A549 (cell line): ENCODE measurements at regions not wholly inside any gene's neighbourhood (a gene's known extent, or its start where the extent isn't known, plus 50 kb on each side); places are given as distances from the start of the nearest gene placed in this dataset.

ENCODE experiments used
- ATAC-seq, 2 experiments: fragments of 200-7000 bp in 1 of 2; fragments of >200 bp in 1 of 2; cut with Nextera tagmentation in 1 of 2; cut with Tn5 transposase in 1 of 2; 3 replicates each; pipeline versions ENCODE4 v1.8.0 to v1.9.1; 2018 to 2020; ENCODE audit warnings: mild to moderate bottlenecking in 1 of 2, moderate library complexity in 1 of 2
- CTCF ChIA-PET: fragments of 300-600 bp; sonication (Branson Sonifier 250); formaldehyde crosslinking; extraction: SDS; loops from one replicate; lab custom pipeline; 2021; ENCODE audit warnings: antibody characterized with exemption, inconsistent platforms; lab: Yijun Ruan, JAX
- POLR2A ChIA-PET: fragments of 350-600 bp; formaldehyde crosslinking; extraction: SDS; loops from one replicate; lab custom pipeline; 2021; ENCODE audit warnings: antibody characterized with exemption, inconsistent platforms; lab: Yijun Ruan, JAX
- DNase-seq, 2 experiments: peaks; one replicate each; pipeline versions ENCODE4 v3.0.0 to v3.0.0-alpha.2; 2011 to 2016; ENCODE audit warnings: low read depth in 1 of 2, low spot score in 1 of 2
- FAIRE-seq: peaks from 2 replicates; lab custom pipeline; 2011; peaks lifted over from hg19 to GRCh38; lab: Jason Lieb, UNC
- H3K27ac ChIP-seq, 2 experiments: fragments of >200 bp; sonication (Bioruptor Twin); formaldehyde crosslinking; 3 replicates each; pipeline ENCODE4 v1.5.1; 2016 to 2017
- H3K4me1 ChIP-seq: fragments of >200 bp; sonication (Bioruptor Twin); formaldehyde crosslinking; 3 replicates; pipeline ENCODE4 v1.6.1; 2016
- H3K4me2 ChIP-seq: fragments of >200 bp; sonication (Bioruptor Twin); formaldehyde crosslinking; 3 replicates; pipeline ENCODE4 v1.6.1; 2016
- H3K4me3 ChIP-seq: fragments of >200 bp; sonication (Bioruptor Twin); formaldehyde crosslinking; 3 replicates; pipeline ENCODE4 v1.5.1; 2016
- H3K9me3 ChIP-seq: fragments of >200 bp; sonication (Bioruptor Twin); formaldehyde crosslinking; 3 replicates; pipeline ENCODE4 v1.6.1; 2016
- ATOH8 ChIP-seq: fragments of 250-450 bp; sonication (Bioruptor Pico); IDR thresholded peaks from 2 replicates; pipeline ENCODE4 v1.5.0; 2020; ENCODE audit warnings: low read depth, mild to moderate bottlenecking, moderate library complexity
- CBX2 ChIP-seq: fragments of 200-600 bp; sonication (generic); IDR thresholded peaks from 2 replicates; pipeline ENCODE4 v1.6.1; 2016; ENCODE audit warnings: low read depth, mild to moderate bottlenecking, borderline replicate concordance
- CHD2 ChIP-seq: fragments of 150-350 bp; IDR thresholded peaks from 2 replicates; pipeline ENCODE4 v1.6.1; 2014; ENCODE audit warnings: low read length; ENCODE audit not compliant: partially characterized antibody
- CHD4 ChIP-seq: fragments of 200-600 bp; sonication (generic); IDR thresholded peaks from 2 replicates; pipeline ENCODE4 v1.6.1; 2016; ENCODE audit warnings: antibody characterized with exemption, mild to moderate bottlenecking, borderline replicate concordance
- ELK1 ChIP-seq: fragments of 150-350 bp; IDR thresholded peaks from 2 replicates; pipeline ENCODE4 v1.6.1; 2014; ENCODE audit warnings: low read depth, mild to moderate bottlenecking, low read length
- ESRRA ChIP-seq: fragments of 150-350 bp; IDR thresholded peaks from 2 replicates; pipeline ENCODE4 v1.6.1; 2014; ENCODE audit warnings: mild to moderate bottlenecking, low read length, borderline replicate concordance
- FOSL2 ChIP-seq, 2 experiments: fragments of 450-650 bp in 1 of 2; fragments of >200 bp in 1 of 2; sonication (Bioruptor Twin) in 1 of 2; formaldehyde crosslinking; IDR thresholded peaks; 2 replicates each; pipeline versions ENCODE4 v1.5.0 to v1.6.1; 2016 to 2020; ENCODE audit warnings: mild to moderate bottlenecking in 1 of 2, moderate library complexity in 1 of 2
- HDAC2 ChIP-seq: fragments of 200-600 bp; sonication (generic); IDR thresholded peaks from 2 replicates; pipeline ENCODE4 v1.6.1; 2016
- HOXB5 ChIP-seq: fragments of 250-450 bp; sonication (Bioruptor Pico); IDR thresholded peaks from 2 replicates; pipeline ENCODE4 v1.5.0; 2020; ENCODE audit warnings: mild to moderate bottlenecking, moderate library complexity
- MAX ChIP-seq: IDR thresholded peaks from 2 replicates; pipeline ENCODE4 v1.6.1; 2012
- MAZ ChIP-seq: fragments of 150-350 bp; IDR thresholded peaks from 2 replicates; pipeline ENCODE4 v1.6.1; 2014; ENCODE audit warnings: antibody characterized with exemption, low read depth, low read length, borderline replicate concordance
- NPAS2 ChIP-seq: fragments of 250-450 bp; sonication (Bioruptor Pico); IDR thresholded peaks from 2 replicates; pipeline ENCODE4 v1.8.0; 2022; ENCODE audit warnings: mild to moderate bottlenecking, moderate library complexity, borderline replicate concordance
- PHF8 ChIP-seq: fragments of 200-600 bp; sonication (generic); IDR thresholded peaks from 2 replicates; pipeline ENCODE4 v1.6.1; 2016; ENCODE audit warnings: low read depth, mild to moderate bottlenecking, antibody characterized with exemption, moderate library complexity, borderline replicate concordance
- RAD21 ChIP-seq, 2 experiments: fragments of >200 bp in 1 of 2; sonication (Bioruptor Twin) in 1 of 2; formaldehyde crosslinking in 1 of 2; IDR thresholded peaks in 1 of 2; conservative IDR thresholded peaks in 1 of 2; 2 replicates in 1 of 2; 3 replicates in 1 of 2; pipeline ENCODE4 v1.6.1; 2012 to 2018; ENCODE audit warnings: inconsistent platforms in 1 of 2
- RCOR1 ChIP-seq: fragments of 150-350 bp; IDR thresholded peaks from 2 replicates; pipeline ENCODE4 v1.6.1; 2014; ENCODE audit warnings: antibody characterized with exemption, low read length, low read depth
- RNF2 ChIP-seq: fragments of 200-600 bp; sonication (generic); IDR thresholded peaks from 2 replicates; pipeline ENCODE4 v1.6.1; 2016; ENCODE audit warnings: low read depth, mild to moderate bottlenecking, antibody characterized with exemption, moderate library complexity, borderline replicate concordance
- SMC3 ChIP-seq: fragments of >200 bp; sonication (Bioruptor Twin); formaldehyde crosslinking; IDR thresholded peaks from 3 replicates; pipeline ENCODE4 v1.6.1; 2018; ENCODE audit warnings: inconsistent platforms
- SREBF2 ChIP-seq: fragments of 450-650 bp; IDR thresholded peaks from 2 replicates; pipeline ENCODE4 v1.6.1; 2014; ENCODE audit warnings: mild to moderate bottlenecking, moderate library complexity
- TFCP2L1 ChIP-seq: fragments of 250-450 bp; sonication (Bioruptor Pico); IDR thresholded peaks from 2 replicates; pipeline ENCODE4 v1.5.0; 2021; ENCODE audit warnings: mild to moderate bottlenecking
- TP53 ChIP-seq: fragments of 250-450 bp; sonication (Bioruptor Pico); IDR thresholded peaks from 2 replicates; pipeline ENCODE4 v1.5.0; 2021; ENCODE audit warnings: mild to moderate bottlenecking, moderate library complexity
- ZC3H11A ChIP-seq: fragments of 450-650 bp; IDR thresholded peaks from 2 replicates; pipeline ENCODE4 v1.6.1; 2014; ENCODE audit warnings: antibody characterized with exemption, mild to moderate bottlenecking
- whole genome bisulfite sequencing: methylation state at CpG from one replicate; pipeline ENCODE4 v1.1.6; 2017; ENCODE audit errors: missing lambda C conversion rate; 5-methylcytosine and 5-hydroxymethylcytosine counted together
- TF ChIP-seq, protein P1 (sequence below): IDR thresholded peaks from 2 replicates; pipeline ENCODE4 v1.6.1; 2012
- TF ChIP-seq, protein P2 (sequence below): fragments of >200 bp; sonication (Bioruptor Twin); formaldehyde crosslinking; IDR thresholded peaks from 3 replicates; pipeline ENCODE4 v1.5.1; 2016
- TF ChIP-seq, protein P3 (sequence below): fragments of >200 bp; sonication (Bioruptor Twin); formaldehyde crosslinking; IDR thresholded peaks from 2 replicates; pipeline ENCODE4 v1.6.1; 2016

DNA sequence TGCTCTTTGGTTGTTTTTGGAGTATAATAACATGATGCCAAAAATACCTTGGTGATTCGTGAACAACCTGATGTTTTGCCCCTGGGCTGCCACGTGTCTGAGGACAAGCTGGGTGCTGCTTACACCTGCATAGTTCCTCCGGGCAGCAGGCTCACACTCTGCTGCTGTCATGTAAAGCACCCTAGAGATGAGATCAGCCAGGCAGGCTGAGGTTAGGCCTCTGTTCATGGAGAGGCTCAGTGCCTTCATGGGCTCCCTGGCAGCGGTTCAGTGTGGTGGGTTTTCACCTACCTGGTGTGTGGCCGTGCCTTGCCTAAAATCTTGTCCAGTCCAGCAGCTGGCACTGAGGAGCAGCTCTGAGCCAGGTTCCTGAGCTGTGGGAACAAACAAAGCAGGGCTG is 60.1 kb upstream of the TAGAP start:
- ATAC-seq: no peak
- no peak overlapping the region for H3K27ac ChIP-seq
- no peak for TF ChIP-seq CHD2
- no peak for TF ChIP-seq CBX2
- no peak overlapping the region for H3K4me2 ChIP-seq
- H3K9me3 ChIP-seq: no peaks in the 10 kb centered on the region
- no peak for FAIRE-seq
- ChIA-PET POLR2A (no interaction called here), CTCF (interaction anchor here (1.0 to 5.2 kb wide), 14 partner anchors 8 to 891 kb away, joined by 3 to 45 read pairs (median 6); partner anchors contain the start of gene RSPH3)
- no peaks in the 10 kb centered on the region for H3K4me1 ChIP-seq
- WGBS: 37% methylated on average over 3 of the region's 5 CpGs
- no peak overlapping the region for H3K4me3 ChIP-seq
- DNase-seq: no peak

DNA sequence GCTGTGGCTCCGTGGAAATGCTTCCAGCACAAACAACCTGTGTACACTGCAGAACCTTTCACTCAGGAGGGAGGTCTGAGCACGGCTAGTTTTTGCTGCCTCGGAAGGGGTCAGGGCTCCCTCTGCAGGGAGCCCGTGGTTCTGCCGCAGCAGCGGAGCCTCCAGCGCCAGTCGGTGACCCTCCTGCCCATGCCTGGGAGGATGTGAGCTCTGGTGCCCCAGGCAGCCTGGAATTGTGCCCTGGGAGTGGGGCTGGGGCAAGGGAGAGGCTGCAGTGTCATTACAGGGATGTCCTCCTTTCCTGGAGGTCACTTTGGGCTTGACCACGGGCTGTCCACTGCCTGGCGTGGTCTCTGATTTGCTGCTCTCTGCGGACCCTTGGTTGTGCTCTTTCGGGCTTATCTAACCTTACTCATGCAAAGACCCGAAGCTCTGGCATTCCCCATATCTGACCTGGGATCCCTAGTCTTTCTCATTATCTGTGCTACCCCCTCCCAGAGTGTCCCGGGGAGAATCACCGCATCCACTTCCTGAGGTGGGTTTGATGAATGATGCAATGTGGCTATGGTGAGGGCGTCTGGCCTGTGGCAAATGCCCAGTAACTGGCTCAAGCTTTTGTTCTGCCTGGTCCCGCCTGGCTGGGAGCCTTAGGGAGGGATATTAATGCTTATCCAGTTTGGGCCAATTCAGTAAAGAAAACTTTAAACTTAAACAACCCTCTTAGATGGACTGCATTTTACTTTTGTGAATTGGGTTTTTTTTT is 59.6 kb upstream of the TAGAP start:
- no peak for FAIRE-seq
- no peak overlapping the region for H3K4me3 ChIP-seq
- H3K4me2 ChIP-seq: peak overlapping the region; percentile 34; the same call in 2 of the 3 replicates
- no peaks in the 10 kb centered on the region for H3K9me3 ChIP-seq
- H3K27ac ChIP-seq: no peak overlapping the region
- CTCF ChIA-PET: interaction anchor here (0.6 to 5.2 kb wide), 30 partner anchors 8 to 891 kb away, joined by 3 to 45 read pairs (median 4); partner anchors contain the start of genes RSPH3 and TAGAP
- POLR2A ChIA-PET: no interaction called here
- WGBS: 33% methylated on average over 8 of the region's 17 CpGs
- no peak for TF ChIP-seq FOSL2 (IDR thresholded peaks at IDR 0.05)
- TF ChIP-seq FOSL2 (CRISPR knock-in tag; IDR thresholded peaks at IDR 0.05): no peak
- TF ChIP-seq CHD2: no peak
- no peak for TF ChIP-seq MAZ
- no peak for TF ChIP-seq SREBF2
- no peak for TF ChIP-seq TFCP2L1 (CRISPR knock-in tag)
- TF ChIP-seq ATOH8 (CRISPR knock-in tag): no peak
- TF ChIP-seq, protein P1, sequence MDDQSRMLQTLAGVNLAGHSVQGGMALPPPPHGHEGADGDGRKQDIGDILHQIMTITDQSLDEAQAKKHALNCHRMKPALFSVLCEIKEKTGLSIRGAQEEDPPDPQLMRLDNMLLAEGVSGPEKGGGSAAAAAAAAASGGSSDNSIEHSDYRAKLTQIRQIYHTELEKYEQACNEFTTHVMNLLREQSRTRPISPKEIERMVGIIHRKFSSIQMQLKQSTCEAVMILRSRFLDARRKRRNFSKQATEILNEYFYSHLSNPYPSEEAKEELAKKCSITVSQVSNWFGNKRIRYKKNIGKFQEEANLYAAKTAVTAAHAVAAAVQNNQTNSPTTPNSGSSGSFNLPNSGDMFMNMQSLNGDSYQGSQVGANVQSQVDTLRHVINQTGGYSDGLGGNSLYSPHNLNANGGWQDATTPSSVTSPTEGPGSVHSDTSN: no peak
- no peak for TF ChIP-seq CHD4
- TF ChIP-seq RCOR1: no peak
- TF ChIP-seq, protein P2, sequence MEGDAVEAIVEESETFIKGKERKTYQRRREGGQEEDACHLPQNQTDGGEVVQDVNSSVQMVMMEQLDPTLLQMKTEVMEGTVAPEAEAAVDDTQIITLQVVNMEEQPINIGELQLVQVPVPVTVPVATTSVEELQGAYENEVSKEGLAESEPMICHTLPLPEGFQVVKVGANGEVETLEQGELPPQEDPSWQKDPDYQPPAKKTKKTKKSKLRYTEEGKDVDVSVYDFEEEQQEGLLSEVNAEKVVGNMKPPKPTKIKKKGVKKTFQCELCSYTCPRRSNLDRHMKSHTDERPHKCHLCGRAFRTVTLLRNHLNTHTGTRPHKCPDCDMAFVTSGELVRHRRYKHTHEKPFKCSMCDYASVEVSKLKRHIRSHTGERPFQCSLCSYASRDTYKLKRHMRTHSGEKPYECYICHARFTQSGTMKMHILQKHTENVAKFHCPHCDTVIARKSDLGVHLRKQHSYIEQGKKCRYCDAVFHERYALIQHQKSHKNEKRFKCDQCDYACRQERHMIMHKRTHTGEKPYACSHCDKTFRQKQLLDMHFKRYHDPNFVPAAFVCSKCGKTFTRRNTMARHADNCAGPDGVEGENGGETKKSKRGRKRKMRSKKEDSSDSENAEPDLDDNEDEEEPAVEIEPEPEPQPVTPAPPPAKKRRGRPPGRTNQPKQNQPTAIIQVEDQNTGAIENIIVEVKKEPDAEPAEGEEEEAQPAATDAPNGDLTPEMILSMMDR: peak; percentile 71
- no peak for TF ChIP-seq ZC3H11A
- TF ChIP-seq HOXB5 (CRISPR knock-in tag): no peak
- TF ChIP-seq MAX: no peak
- TF ChIP-seq, protein P3, sequence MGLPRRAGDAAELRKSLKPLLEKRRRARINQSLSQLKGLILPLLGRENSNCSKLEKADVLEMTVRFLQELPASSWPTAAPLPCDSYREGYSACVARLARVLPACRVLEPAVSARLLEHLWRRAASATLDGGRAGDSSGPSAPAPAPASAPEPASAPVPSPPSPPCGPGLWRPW: no peak
- TF ChIP-seq NPAS2 (CRISPR knock-in tag): no peak
- TF ChIP-seq SMC3: peak; percentile 66
- no peak for TF ChIP-seq HDAC2
- no peak for TF ChIP-seq TP53 (CRISPR knock-in tag)
- TF ChIP-seq ESRRA: no peak
- TF ChIP-seq RAD21 (conservative IDR thresholded peaks at IDR 0.05 in 1 of 2, IDR thresholded peaks at IDR 0.05 in 1 of 2): peak; percentile 71 to 74
- no peak for TF ChIP-seq ELK1
- no peak for TF ChIP-seq PHF8
- TF ChIP-seq RNF2: no peak
- H3K4me1 ChIP-seq: no peaks in the 10 kb centered on the region
- DNase-seq: peak; percentile 30 to 76
- peak; percentile 94 to 97 for ATAC-seq
